ENCODE measurements at regions not wholly inside any gene's neighbourhood (a gene's known extent, or its start where the extent isn't known, plus 50 kb on each side); places are given as distances from the start of the nearest gene placed in this dataset.

DNA sequence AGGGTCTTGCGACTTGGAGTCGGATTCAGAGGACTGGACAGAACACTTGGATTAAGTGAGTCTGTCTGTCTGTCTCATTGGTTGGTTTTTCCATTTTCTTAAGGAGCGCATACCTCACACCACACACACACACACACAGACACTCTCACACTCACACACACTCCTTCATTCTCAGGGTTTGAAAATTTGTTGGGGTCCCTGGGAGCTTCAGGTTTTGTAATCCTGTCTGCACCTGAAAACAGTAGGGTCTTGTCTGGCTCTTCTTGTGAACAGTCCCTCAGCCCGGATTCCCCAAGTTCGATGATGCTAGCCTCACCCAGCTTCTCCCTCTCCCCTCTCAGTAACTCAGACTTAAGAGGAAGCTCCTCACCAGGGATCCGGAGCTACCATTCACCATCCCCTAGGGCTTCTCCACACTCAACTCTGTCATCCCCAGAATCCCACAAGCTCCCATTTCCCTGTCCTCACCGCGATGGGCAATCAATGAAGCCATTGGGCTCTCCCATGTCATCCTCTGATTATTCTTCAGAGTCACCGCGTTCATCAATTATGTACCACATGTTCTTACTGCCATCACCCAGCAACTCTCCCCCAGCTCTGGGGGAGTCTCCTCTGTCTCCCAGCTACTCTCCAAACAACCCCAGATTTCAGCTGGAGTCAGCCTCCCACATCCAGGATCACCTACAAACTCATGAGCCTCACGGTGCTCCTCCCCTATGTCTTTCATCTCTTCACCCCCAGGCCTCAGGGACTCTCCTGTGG lies 1530.9 kb upstream of the TPTE start:
- H3K27me3 ChIP-seq (ENCODE audit: control insufficient read depth in 4 of 4, insufficient read depth in 4 of 4, low read length in 3 of 4) = peaks cover 3 to 10% (median 5%) of the 10 kb centered on the region in 4 donors
- peaks cover 0 to 16% (median 1%) of the 10 kb centered on the region in 4 donors for H3K9me3 ChIP-seq (ENCODE audit: control insufficient read depth in 4 of 4, low read length in 3 of 4)
- WGBS = 53% methylated on average over 11 of the region's 11 CpGs
- H3K4me1 ChIP-seq (ENCODE audit: control insufficient read depth in 4 of 4, insufficient read depth in 4 of 4, low read length in 3 of 4) = no peaks in the 10 kb centered on the region
- no peak for DNase-seq (ENCODE audit: low spot score)
- H3K36me3 ChIP-seq (ENCODE audit: control insufficient read depth in 4 of 4, insufficient read depth in 3 of 4, low read depth in 1 of 4, low read length in 3 of 4) = no peaks in the 10 kb centered on the region
- no peak overlapping the region for H3K4me3 ChIP-seq (ENCODE audit: low read depth in 1 of 3, low read length in 3 of 3)
- no peak for TF ChIP-seq EGR1 (IDR thresholded peaks at IDR 0.05; ENCODE audit: low read depth in 2 of 2)
- TF ChIP-seq, protein P1, sequence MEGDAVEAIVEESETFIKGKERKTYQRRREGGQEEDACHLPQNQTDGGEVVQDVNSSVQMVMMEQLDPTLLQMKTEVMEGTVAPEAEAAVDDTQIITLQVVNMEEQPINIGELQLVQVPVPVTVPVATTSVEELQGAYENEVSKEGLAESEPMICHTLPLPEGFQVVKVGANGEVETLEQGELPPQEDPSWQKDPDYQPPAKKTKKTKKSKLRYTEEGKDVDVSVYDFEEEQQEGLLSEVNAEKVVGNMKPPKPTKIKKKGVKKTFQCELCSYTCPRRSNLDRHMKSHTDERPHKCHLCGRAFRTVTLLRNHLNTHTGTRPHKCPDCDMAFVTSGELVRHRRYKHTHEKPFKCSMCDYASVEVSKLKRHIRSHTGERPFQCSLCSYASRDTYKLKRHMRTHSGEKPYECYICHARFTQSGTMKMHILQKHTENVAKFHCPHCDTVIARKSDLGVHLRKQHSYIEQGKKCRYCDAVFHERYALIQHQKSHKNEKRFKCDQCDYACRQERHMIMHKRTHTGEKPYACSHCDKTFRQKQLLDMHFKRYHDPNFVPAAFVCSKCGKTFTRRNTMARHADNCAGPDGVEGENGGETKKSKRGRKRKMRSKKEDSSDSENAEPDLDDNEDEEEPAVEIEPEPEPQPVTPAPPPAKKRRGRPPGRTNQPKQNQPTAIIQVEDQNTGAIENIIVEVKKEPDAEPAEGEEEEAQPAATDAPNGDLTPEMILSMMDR (IDR thresholded peaks at IDR 0.05; ENCODE audit: low read depth, low read length, missing input control) = no peak
- no peak for TF ChIP-seq SP1 (IDR thresholded peaks at IDR 0.05)
- no peak for TF ChIP-seq GABPA (IDR thresholded peaks at IDR 0.05 in 1 of 2, conservative IDR thresholded peaks at IDR 0.05 in 1 of 2)
- no peak for TF ChIP-seq RAD21 (IDR thresholded peaks at IDR 0.05)
- TF ChIP-seq FOXA2 (IDR thresholded peaks at IDR 0.05) = no peak
- no peak for TF ChIP-seq JUND (IDR thresholded peaks at IDR 0.05)
- TF ChIP-seq RXRA (IDR thresholded peaks at IDR 0.05) = no peak
- TF ChIP-seq, protein P2, sequence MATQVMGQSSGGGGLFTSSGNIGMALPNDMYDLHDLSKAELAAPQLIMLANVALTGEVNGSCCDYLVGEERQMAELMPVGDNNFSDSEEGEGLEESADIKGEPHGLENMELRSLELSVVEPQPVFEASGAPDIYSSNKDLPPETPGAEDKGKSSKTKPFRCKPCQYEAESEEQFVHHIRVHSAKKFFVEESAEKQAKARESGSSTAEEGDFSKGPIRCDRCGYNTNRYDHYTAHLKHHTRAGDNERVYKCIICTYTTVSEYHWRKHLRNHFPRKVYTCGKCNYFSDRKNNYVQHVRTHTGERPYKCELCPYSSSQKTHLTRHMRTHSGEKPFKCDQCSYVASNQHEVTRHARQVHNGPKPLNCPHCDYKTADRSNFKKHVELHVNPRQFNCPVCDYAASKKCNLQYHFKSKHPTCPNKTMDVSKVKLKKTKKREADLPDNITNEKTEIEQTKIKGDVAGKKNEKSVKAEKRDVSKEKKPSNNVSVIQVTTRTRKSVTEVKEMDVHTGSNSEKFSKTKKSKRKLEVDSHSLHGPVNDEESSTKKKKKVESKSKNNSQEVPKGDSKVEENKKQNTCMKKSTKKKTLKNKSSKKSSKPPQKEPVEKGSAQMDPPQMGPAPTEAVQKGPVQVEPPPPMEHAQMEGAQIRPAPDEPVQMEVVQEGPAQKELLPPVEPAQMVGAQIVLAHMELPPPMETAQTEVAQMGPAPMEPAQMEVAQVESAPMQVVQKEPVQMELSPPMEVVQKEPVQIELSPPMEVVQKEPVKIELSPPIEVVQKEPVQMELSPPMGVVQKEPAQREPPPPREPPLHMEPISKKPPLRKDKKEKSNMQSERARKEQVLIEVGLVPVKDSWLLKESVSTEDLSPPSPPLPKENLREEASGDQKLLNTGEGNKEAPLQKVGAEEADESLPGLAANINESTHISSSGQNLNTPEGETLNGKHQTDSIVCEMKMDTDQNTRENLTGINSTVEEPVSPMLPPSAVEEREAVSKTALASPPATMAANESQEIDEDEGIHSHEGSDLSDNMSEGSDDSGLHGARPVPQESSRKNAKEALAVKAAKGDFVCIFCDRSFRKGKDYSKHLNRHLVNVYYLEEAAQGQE (IDR thresholded peaks at IDR 0.05) = no peak
- no peak for TF ChIP-seq HNF4G (IDR thresholded peaks at IDR 0.05)
- TF ChIP-seq, protein P3, sequence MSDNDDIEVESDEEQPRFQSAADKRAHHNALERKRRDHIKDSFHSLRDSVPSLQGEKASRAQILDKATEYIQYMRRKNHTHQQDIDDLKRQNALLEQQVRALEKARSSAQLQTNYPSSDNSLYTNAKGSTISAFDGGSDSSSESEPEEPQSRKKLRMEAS (IDR thresholded peaks at IDR 0.05) = no peak
- H3K27ac ChIP-seq (ENCODE audit: low read depth in 1 of 2, low read length in 2 of 2) = no peak overlapping the region
- H3K9ac ChIP-seq (ENCODE audit: low read depth in 1 of 2, low read length in 2 of 2) = no peak overlapping the region

DNA sequence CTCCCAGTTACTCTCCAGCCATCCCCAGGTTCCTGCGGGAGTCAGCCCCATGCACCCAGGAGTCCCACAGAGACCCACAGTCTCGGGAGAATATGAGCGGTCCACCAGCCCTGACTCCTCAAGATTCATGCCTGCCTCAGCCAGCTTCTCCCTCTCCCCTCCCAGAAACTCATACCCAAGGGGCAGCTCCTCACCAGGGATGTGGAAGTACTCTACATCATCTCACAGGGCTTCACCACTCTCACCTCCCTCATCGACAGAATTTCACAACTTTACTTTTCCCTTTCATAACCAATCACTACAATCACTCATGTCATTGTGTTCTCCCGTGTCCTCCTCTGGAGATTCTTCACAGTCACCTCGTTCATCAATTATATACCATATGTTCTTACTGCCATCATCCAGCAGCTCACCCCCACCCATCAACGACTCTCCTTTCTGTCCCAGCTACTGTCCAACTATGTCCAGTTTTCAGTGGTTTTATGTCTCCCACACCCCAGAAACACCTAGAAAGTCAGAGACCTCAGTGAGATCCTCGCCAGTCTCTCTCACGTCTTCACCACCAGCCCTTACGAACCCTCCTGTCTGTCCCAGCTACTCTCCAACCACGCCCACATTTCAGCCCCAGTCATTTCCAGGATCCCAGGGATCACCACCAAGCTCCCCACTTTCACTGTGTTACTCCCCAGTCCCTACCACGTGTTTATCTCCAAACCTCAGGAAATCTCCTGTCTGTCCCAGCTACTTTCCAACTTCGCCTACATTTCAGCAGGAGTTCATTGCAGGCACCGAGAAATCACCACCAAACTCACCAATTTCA lies 1530.1 kb upstream of the TPTE start:
- no peak overlapping the region for H3K4me3 ChIP-seq (ENCODE audit: low read depth in 1 of 3, low read length in 3 of 3)
- H3K27me3 ChIP-seq (ENCODE audit: control insufficient read depth in 4 of 4, insufficient read depth in 4 of 4, low read length in 3 of 4) = peaks cover 4 to 10% (median 6%) of the 10 kb centered on the region in 4 donors
- no peaks in the 10 kb centered on the region for H3K4me1 ChIP-seq (ENCODE audit: control insufficient read depth in 4 of 4, insufficient read depth in 4 of 4, low read length in 3 of 4)
- no peak overlapping the region for H3K9ac ChIP-seq (ENCODE audit: low read depth in 1 of 2, low read length in 2 of 2)
- TF ChIP-seq, protein P1 (IDR thresholded peaks at IDR 0.05; ENCODE audit: low read depth, low read length, missing input control) = no peak
- TF ChIP-seq TAF1 (conservative IDR thresholded peaks at IDR 0.05) (no peak), NR2F2 (IDR thresholded peaks at IDR 0.05) (no peak), FOXA2 (IDR thresholded peaks at IDR 0.05) (no peak), SP1 (IDR thresholded peaks at IDR 0.05) (no peak), HNF4G (IDR thresholded peaks at IDR 0.05) (no peak), RXRA (IDR thresholded peaks at IDR 0.05) (no peak), HNF4A (conservative IDR thresholded peaks at IDR 0.05) (no peak), GABPA (IDR thresholded peaks at IDR 0.05 in 1 of 2, conservative IDR thresholded peaks at IDR 0.05 in 1 of 2) (no peak), FOXA1 (IDR thresholded peaks at IDR 0.05) (no peak), RAD21 (IDR thresholded peaks at IDR 0.05) (no peak)
- TF ChIP-seq, protein P3 (IDR thresholded peaks at IDR 0.05) = no peak
- TF ChIP-seq, protein P4, sequence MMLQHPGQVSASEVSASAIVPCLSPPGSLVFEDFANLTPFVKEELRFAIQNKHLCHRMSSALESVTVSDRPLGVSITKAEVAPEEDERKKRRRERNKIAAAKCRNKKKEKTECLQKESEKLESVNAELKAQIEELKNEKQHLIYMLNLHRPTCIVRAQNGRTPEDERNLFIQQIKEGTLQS (IDR thresholded peaks at IDR 0.05) = no peak
- TF ChIP-seq, protein P5, sequence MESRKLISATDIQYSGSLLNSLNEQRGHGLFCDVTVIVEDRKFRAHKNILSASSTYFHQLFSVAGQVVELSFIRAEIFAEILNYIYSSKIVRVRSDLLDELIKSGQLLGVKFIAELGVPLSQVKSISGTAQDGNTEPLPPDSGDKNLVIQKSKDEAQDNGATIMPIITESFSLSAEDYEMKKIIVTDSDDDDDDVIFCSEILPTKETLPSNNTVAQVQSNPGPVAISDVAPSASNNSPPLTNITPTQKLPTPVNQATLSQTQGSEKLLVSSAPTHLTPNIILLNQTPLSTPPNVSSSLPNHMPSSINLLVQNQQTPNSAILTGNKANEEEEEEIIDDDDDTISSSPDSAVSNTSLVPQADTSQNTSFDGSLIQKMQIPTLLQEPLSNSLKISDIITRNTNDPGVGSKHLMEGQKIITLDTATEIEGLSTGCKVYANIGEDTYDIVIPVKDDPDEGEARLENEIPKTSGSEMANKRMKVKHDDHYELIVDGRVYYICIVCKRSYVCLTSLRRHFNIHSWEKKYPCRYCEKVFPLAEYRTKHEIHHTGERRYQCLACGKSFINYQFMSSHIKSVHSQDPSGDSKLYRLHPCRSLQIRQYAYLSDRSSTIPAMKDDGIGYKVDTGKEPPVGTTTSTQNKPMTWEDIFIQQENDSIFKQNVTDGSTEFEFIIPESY (IDR thresholded peaks at IDR 0.05) = no peak
- H3K27ac ChIP-seq (ENCODE audit: low read depth in 1 of 2, low read length in 2 of 2) = no peak overlapping the region
- DNase-seq (ENCODE audit: low spot score) = peak; percentile 38
- H3K36me3 ChIP-seq (ENCODE audit: control insufficient read depth in 4 of 4, insufficient read depth in 3 of 4, low read depth in 1 of 4, low read length in 3 of 4) = no peaks in the 10 kb centered on the region
- H3K9me3 ChIP-seq (ENCODE audit: control insufficient read depth in 4 of 4, low read length in 3 of 4) = peaks cover 0 to 16% (median 1%) of the 10 kb centered on the region in 4 donors
- 45% methylated on average over 14 of the region's 14 CpGs for WGBS
